Endothelial cell of umbilical vein (primary cell): ENCODE measurements at regions not wholly inside any gene's neighbourhood (a gene's known extent, or its start where the extent isn't known, plus 50 kb on each side); places are given as distances from the start of the nearest gene placed in this dataset.
"Not testable (repeated sequence)": the region's sequence is repeated elsewhere in the genome, so short reads cannot be mapped to it uniquely, and the experiment has no call there.

ENCODE experiments used
- BruUV-seq: library from RNA; stranded (reverse); fragments of 400-500 nt; replicated peaks from 2 replicates; lab custom pipeline; 2021; lab: Mats Ljungman, UMichigan
- CTCF ChIA-PET: fragments of 300-600, 350-600 bp; sonication (Branson Sonifier 250); formaldehyde crosslinking; loops from one replicate; lab custom pipeline; 2021; ENCODE audit warnings: antibody characterized with exemption, inconsistent platforms; lab: Charles Lee
- POLR2A ChIA-PET: fragments of 300-600, 350-600 bp; sonication (Branson Sonifier 250); formaldehyde crosslinking; loops from one replicate; lab custom pipeline; 2021; ENCODE audit warnings: antibody characterized with exemption, inconsistent platforms; lab: Charles Lee
- DNase-seq: peaks from one replicate; pipeline ENCODE4 v3.0.0-alpha.2; 2011; ENCODE audit warnings: low read depth, low spot score
- FAIRE-seq: peaks from 2 replicates; lab custom pipeline; 2011; peaks lifted over from hg19 to GRCh38; lab: Jason Lieb, UNC
- H2AFZ ChIP-seq: 2 replicates; pipeline ENCODE4 v1.6.0; 2012; ENCODE audit warnings: low read depth, low read length, control low read depth, inconsistent platforms
- H3K27ac ChIP-seq: 2 replicates; pipeline ENCODE4 v1.5.1; 2011; ENCODE audit warnings: low read depth, mild to moderate bottlenecking, control low read depth, low read length, moderate library complexity; ENCODE audit not compliant: insufficient read depth
- H3K27me3 ChIP-seq, 2 experiments: 2 replicates each; pipeline versions ENCODE4 v1.6.0 to v1.6.1; 2011; ENCODE audit warnings: low read length in 2 of 2, mixed read lengths in 1 of 2; ENCODE audit not compliant: control insufficient read depth in 2 of 2, insufficient read depth in 2 of 2
- H3K36me3 ChIP-seq, 2 experiments: 2 replicates in 1 of 2; 3 replicates in 1 of 2; pipeline ENCODE4 v1.5.1; 2011; ENCODE audit warnings: low read length in 2 of 2, mild to moderate bottlenecking in 1 of 2, moderate library complexity in 1 of 2; ENCODE audit not compliant: control insufficient read depth in 2 of 2, insufficient read depth in 2 of 2; ENCODE audit errors: extremely low read depth in 1 of 2
- H3K4me1 ChIP-seq: 3 replicates; pipeline ENCODE4 v1.5.1; 2011; ENCODE audit warnings: mild to moderate bottlenecking, low read length; ENCODE audit not compliant: control insufficient read depth, insufficient read depth; ENCODE audit errors: extremely low read depth
- H3K4me2 ChIP-seq: 2 replicates; pipeline ENCODE4 v1.6.1; 2011; ENCODE audit warnings: low read length, control low read depth, mixed read lengths; ENCODE audit not compliant: insufficient read depth
- H3K4me3 ChIP-seq, 3 experiments: fragments of 200-600 bp in 1 of 3; sonication (generic), shearing (Covaris generic) in 1 of 3; replicated peaks in 1 of 3; 2 replicates each; pipeline ENCODE4 v1.5.1; 2011 to 2016; ENCODE audit warnings: control low read depth in 3 of 3, low read length in 3 of 3, mild to moderate bottlenecking in 2 of 3, inconsistent platforms in 1 of 3, low read depth in 1 of 3, moderate library complexity in 1 of 3; ENCODE audit not compliant: insufficient read depth in 1 of 3
- H3K79me2 ChIP-seq: 2 replicates; pipeline ENCODE4 v1.6.0; 2012; ENCODE audit warnings: low read length, inconsistent platforms; ENCODE audit not compliant: control insufficient read depth, insufficient read depth
- H3K9ac ChIP-seq: replicated peaks from 2 replicates; pipeline ENCODE3; 2011; ENCODE audit warnings: low read length, control low read depth; ENCODE audit not compliant: insufficient read depth; ENCODE audit errors: extremely low read depth
- H3K9me1 ChIP-seq: replicated peaks from 3 replicates; pipeline ENCODE4 v1.6.0; 2011; ENCODE audit warnings: mild to moderate bottlenecking, low read length; ENCODE audit not compliant: control insufficient read depth, insufficient read depth; ENCODE audit errors: extremely low read depth
- H3K9me3 ChIP-seq: replicated peaks from 2 replicates; pipeline ENCODE4 v1.5.1; 2012; ENCODE audit warnings: low read length, inconsistent platforms; ENCODE audit not compliant: control insufficient read depth, insufficient read depth
- H4K20me1 ChIP-seq: replicated peaks from 2 replicates; pipeline ENCODE3; 2011; ENCODE audit warnings: mild to moderate bottlenecking, low read length; ENCODE audit not compliant: control insufficient read depth, insufficient read depth; ENCODE audit errors: extremely low read depth
- CTCF ChIP-seq, 2 donors: IDR thresholded peaks; 1 replicate in 1 of 2; 2 replicates in 1 of 2; pipeline ENCODE4 v1.5.1; 2011; ENCODE audit warnings: low read length in 2 of 2, mild to moderate bottlenecking in 2 of 2, moderate library complexity in 2 of 2, control low read depth in 1 of 2, inconsistent platforms in 1 of 2, low read depth in 1 of 2; ENCODE audit not compliant: insufficient read depth in 1 of 2; ENCODE audit errors: extremely low read depth in 1 of 2
- EZH2 ChIP-seq: IDR thresholded peaks from 2 replicates; pipeline ENCODE4 v1.6.1; 2012; ENCODE audit warnings: borderline replicate concordance, low read depth, mild to moderate bottlenecking, moderate library complexity, low read length, inconsistent platforms; ENCODE audit not compliant: severe bottlenecking
- FOS ChIP-seq: IDR thresholded peaks from 2 replicates; pipeline ENCODE4 v1.6.1; 2011; ENCODE audit warnings: mild to moderate bottlenecking, low read length, moderate library complexity, borderline replicate concordance; ENCODE audit not compliant: insufficient read depth
- JUN ChIP-seq: IDR thresholded peaks from 2 replicates; pipeline ENCODE4 v1.6.1; 2011; ENCODE audit warnings: borderline replicate concordance, low read depth; ENCODE audit not compliant: insufficient read length, insufficient read depth
- MAX ChIP-seq: IDR thresholded peaks from 2 replicates; pipeline ENCODE4 v1.6.1; 2011; ENCODE audit not compliant: insufficient read depth, insufficient read length
- MYC ChIP-seq: IDR thresholded peaks from one replicate; pipeline ENCODE4 v1.6.1; 2011; ENCODE audit warnings: mild to moderate bottlenecking, low read depth, low read length
- POLR2A ChIP-seq: IDR thresholded peaks from 2 replicates; pipeline ENCODE4 v1.6.1; 2012; ENCODE audit warnings: low read depth, mild to moderate bottlenecking, control low read depth, low read length
- POLR2AphosphoS5 ChIP-seq: IDR thresholded peaks from 2 replicates; pipeline ENCODE4 v1.6.1; 2012; ENCODE audit warnings: low read depth, mild to moderate bottlenecking, control low read depth, low read length, moderate library complexity; ENCODE audit not compliant: insufficient read depth
- dilution Hi-C: fragments of 300-500 bp; cut with MboI; formaldehyde crosslinking; loops from one replicate; pipeline ENCODE4 v1.15.0; 2019; ENCODE audit warnings: low sequenced_read_pairs; ENCODE audit not compliant: extremely low pct_ligation_motif_present
- intact Hi-C: fragments of 100-400 bp; cut with micrococcal nuclease; formaldehyde crosslinking; loops from one replicate; pipeline ENCODE4 v1.10.0; 2022

DNA sequence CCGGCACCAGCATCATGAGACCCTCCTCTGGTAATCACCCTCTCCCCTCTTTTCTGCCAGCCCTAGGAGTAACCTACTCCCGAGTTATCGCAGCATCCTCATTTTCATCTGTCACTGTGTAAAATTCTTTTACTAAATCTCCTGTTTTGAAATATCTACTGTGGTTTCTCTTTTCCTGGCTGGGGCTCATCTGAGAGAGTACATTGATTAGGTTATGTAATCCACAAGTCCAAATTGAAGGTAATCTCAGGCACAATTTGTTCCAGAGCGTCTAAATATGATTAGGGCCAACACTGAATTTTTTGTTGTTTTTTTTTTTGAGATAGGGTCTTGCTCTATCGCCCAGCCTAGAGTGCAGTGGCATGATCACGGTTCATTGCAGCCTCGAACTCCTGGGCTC is 142.4 kb downstream of the SMIM20 start:
- H3K9me3 ChIP-seq: no peaks in the 10 kb centered on the region
- H3K79me2 ChIP-seq: no peaks in the 10 kb centered on the region
- no peak overlapping the region for H3K4me3 ChIP-seq
- H3K4me2 ChIP-seq: no peak overlapping the region
- POLR2A ChIA-PET: no interaction called here
- H3K9me1 ChIP-seq: no peaks in the 10 kb centered on the region
- no peaks in the 10 kb centered on the region for H3K27me3 ChIP-seq
- dilution Hi-C loops (no loop called here), intact Hi-C loops (no loop called here)
- H3K27ac ChIP-seq: no peak overlapping the region
- H3K36me3 ChIP-seq: no peaks in the 10 kb centered on the region
- H3K4me1 ChIP-seq: no peaks in the 10 kb centered on the region
- BruUV-seq: no TSS peak
- TF ChIP-seq FOS (no peak), MAX (no peak), EZH2 (no peak), POLR2A (no peak), POLR2AphosphoS5 (no peak), MYC (no peak), JUN (no peak), CTCF (IDR thresholded peaks at IDR 0.05; ENCODE audit: extremely low read depth in 1 of 2, insufficient read depth in 1 of 2, low read depth in 1 of 2, low read length in 2 of 2) (no peak)
- FAIRE-seq (no peak), DNase-seq (no peak)
- no peaks in the 10 kb centered on the region for H4K20me1 ChIP-seq
- CTCF ChIA-PET: no interaction called here
- no peak overlapping the region for H2AFZ ChIP-seq
- no peak overlapping the region for H3K9ac ChIP-seq

GRCh38 chr4:26057839-26058238 is 143.8 kb downstream of the SMIM20 start:
- H3K27me3 ChIP-seq, CTCF ChIA-PET, H3K4me1 ChIP-seq, H3K9ac ChIP-seq, H3K79me2 ChIP-seq, H3K4me2 ChIP-seq, H3K4me3 ChIP-seq, H2AFZ ChIP-seq, H3K9me3 ChIP-seq, H3K36me3 ChIP-seq, intact Hi-C loops, dilution Hi-C loops, H4K20me1 ChIP-seq, H3K9me1 ChIP-seq, BruUV-seq, H3K27ac ChIP-seq, DNase-seq, FAIRE-seq, POLR2A ChIA-PET: not testable (repeated sequence)
